Esophagus muscularis mucosa (tissue), 4 donors: ENCODE measurements at regions not wholly inside any gene's neighbourhood (a gene's known extent, or its start where the extent isn't known, plus 50 kb on each side); places are given as distances from the start of the nearest gene placed in this dataset.

Experiments
- DNase-seq: peaks from one replicate; pipeline ENCODE4 v3.0.0-alpha.2; 2017; ENCODE audit errors: extremely low spot score
- H3K27ac ChIP-seq, 4 donors: fragments of 200-600 bp; sonication (generic); replicated peaks in 1 of 4; 1 replicate in 3 of 4; 2 replicates in 1 of 4; pipeline ENCODE4 v1.5.1; 2016 to 2019; ENCODE audit warnings: mild to moderate bottlenecking in 1 of 4
- H3K27me3 ChIP-seq, 4 donors: fragments of 200-600 bp; sonication (generic); one replicate each; pipeline versions ENCODE4 v1.5.1 to v1.6.0; 2016 to 2019
- H3K36me3 ChIP-seq, 4 donors: fragments of 200-600 bp; sonication (generic); one replicate each; pipeline ENCODE4 v1.5.1; 2016 to 2019
- H3K4me1 ChIP-seq, 4 donors: fragments of 200-600 bp; sonication (generic); one replicate each; pipeline ENCODE4 v1.5.1; 2016 to 2019
- H3K4me3 ChIP-seq, 4 donors: fragments of 200-600 bp; sonication (generic); 1 replicate in 2 of 4; 2 replicates in 2 of 4; pipeline ENCODE4 v1.5.1; 2016 to 2019; ENCODE audit warnings: mild to moderate bottlenecking in 4 of 4, moderate library complexity in 1 of 4
- H3K9me3 ChIP-seq, 4 donors: fragments of 200-600 bp; sonication (generic); 1 replicate in 3 of 4; 2 replicates in 1 of 4; pipeline ENCODE4 v1.5.1; 2016 to 2019
- EP300 ChIP-seq: sonication (generic); formaldehyde crosslinking; IDR thresholded peaks from one replicate; pipeline ENCODE4 v1.6.1; 2017; ENCODE audit warnings: antibody characterized with exemption
- POLR2A ChIP-seq: fragments of 450-650 bp; IDR thresholded peaks from one replicate; pipeline ENCODE4 v1.6.1; 2017; ENCODE audit warnings: antibody characterized with exemption, moderate library complexity, mild to moderate bottlenecking, low read depth
- POLR2AphosphoS5 ChIP-seq, 2 donors: sonication (generic); formaldehyde crosslinking; IDR thresholded peaks; one replicate each; pipeline ENCODE4 v1.6.1; 2017; ENCODE audit warnings: antibody characterized with exemption in 2 of 2
- WGBS: methylation state at CpG from one replicate; pipeline ENCODE4 v1.1.5; 2018; 5-methylcytosine and 5-hydroxymethylcytosine counted together
- intact Hi-C: fragments of 100-400 bp; cut with DNase I; formaldehyde crosslinking; loops from one replicate; pipeline ENCODE4 v1.15.1; 2023
- TF ChIP-seq, protein P1 (sequence below), 3 experiments: fragments of 200-600 bp in 2 of 3; fragments of 450-650 bp in 1 of 3; sonication (generic) in 2 of 3; IDR thresholded peaks; one replicate each; pipeline ENCODE4 v1.5.1; 2017 to 2019; ENCODE audit warnings: antibody characterized with exemption in 3 of 3, mild to moderate bottlenecking in 2 of 3, moderate library complexity in 1 of 3

DNA sequence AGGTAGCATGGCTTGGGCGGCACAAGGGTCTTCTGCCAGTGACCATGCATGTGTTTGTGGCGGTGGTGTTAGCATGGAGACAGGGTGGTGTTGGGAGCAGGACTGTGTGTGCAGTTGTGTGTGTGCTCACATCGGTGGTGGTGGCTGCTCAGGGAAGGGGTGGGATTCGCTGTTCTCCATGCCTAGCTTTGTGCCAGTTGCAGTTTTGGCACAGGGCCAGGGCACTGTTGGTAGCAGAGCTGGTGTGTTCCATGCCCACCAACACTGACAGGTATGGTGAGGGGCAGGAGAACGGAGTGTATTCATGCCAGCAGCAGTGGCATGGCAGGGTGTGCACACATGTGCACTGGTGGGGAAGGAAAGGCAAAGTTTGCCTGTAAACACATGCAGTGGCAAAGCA, 77.3 kb upstream of the TEKT1 start:
- 80% methylated on average over 5 of the region's 5 CpGs for WGBS
- H3K27ac ChIP-seq, result no peak overlapping the region
- DNase-seq, result no peak
- no peaks in the 10 kb centered on the region for H3K9me3 ChIP-seq
- intact Hi-C loops, result no loop called here
- H3K36me3 ChIP-seq, result no peaks in the 10 kb centered on the region
- TF ChIP-seq POLR2AphosphoS5 (IDR thresholded peaks at IDR 0.05) (no peak), EP300 (no peak), POLR2A (no peak)
- TF ChIP-seq, protein P1, sequence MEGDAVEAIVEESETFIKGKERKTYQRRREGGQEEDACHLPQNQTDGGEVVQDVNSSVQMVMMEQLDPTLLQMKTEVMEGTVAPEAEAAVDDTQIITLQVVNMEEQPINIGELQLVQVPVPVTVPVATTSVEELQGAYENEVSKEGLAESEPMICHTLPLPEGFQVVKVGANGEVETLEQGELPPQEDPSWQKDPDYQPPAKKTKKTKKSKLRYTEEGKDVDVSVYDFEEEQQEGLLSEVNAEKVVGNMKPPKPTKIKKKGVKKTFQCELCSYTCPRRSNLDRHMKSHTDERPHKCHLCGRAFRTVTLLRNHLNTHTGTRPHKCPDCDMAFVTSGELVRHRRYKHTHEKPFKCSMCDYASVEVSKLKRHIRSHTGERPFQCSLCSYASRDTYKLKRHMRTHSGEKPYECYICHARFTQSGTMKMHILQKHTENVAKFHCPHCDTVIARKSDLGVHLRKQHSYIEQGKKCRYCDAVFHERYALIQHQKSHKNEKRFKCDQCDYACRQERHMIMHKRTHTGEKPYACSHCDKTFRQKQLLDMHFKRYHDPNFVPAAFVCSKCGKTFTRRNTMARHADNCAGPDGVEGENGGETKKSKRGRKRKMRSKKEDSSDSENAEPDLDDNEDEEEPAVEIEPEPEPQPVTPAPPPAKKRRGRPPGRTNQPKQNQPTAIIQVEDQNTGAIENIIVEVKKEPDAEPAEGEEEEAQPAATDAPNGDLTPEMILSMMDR (IDR thresholded peaks at IDR 0.05), result no peak
- no peak overlapping the region for H3K4me3 ChIP-seq
- H3K4me1 ChIP-seq, result peaks cover 0 to 4% (median 3%) of the 10 kb centered on the region in 4 donors
- peaks cover 0 to 30% (median 0%) of the 10 kb centered on the region in 4 donors for H3K27me3 ChIP-seq

DNA sequence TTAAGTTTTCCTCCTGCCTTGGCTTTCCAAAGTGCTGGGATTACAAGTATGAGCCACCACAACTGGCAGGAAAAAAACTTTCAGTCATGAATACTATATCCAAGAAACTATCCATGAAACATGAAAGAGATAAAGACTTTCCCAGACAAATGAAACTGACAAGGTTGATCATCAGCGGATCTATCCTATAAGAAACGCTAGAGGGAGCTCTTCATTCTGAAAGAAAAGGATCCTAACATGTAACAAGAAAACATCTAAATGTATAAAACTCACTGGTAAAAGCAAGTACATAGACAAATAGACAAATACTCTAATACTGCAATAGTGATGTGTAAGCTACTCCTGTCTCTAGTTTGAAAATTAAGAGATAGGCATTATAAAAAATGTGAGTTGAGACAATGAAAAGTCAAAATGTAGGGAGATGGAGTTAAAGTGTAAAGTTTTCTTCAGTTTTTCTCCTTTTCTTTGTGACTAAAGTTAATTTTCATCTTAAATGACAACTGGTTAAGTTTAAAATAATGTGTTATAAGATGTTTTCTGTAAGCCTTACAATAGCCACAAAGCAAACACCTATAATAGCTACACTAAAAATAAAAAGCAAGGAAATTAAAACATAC, 79.6 kb upstream of the TEKT1 start:
- no peak overlapping the region for H3K27ac ChIP-seq
- TF ChIP-seq, protein P1 (IDR thresholded peaks at IDR 0.05), result peak; percentile 35 to 65 (median 57)
- TF ChIP-seq POLR2A, result no peak
- H3K27me3 ChIP-seq, result peaks cover 0 to 51% (median 2%) of the 10 kb centered on the region in 4 donors
- DNase-seq, result no peak
- intact Hi-C loops, result loop anchor here (2.0 to 5.0 kb wide), 4 partner anchors 94 to 244 kb away; partner anchors contain the start of gene BCL6B
- 4% methylated on average over 2 of the region's 2 CpGs for WGBS
- no peaks in the 10 kb centered on the region for H3K36me3 ChIP-seq
- H3K4me1 ChIP-seq, result peaks cover 6 to 12% (median 10%) of the 10 kb centered on the region in 4 donors
- no peak overlapping the region for H3K4me3 ChIP-seq
- H3K9me3 ChIP-seq, result no peaks in the 10 kb centered on the region

DNA sequence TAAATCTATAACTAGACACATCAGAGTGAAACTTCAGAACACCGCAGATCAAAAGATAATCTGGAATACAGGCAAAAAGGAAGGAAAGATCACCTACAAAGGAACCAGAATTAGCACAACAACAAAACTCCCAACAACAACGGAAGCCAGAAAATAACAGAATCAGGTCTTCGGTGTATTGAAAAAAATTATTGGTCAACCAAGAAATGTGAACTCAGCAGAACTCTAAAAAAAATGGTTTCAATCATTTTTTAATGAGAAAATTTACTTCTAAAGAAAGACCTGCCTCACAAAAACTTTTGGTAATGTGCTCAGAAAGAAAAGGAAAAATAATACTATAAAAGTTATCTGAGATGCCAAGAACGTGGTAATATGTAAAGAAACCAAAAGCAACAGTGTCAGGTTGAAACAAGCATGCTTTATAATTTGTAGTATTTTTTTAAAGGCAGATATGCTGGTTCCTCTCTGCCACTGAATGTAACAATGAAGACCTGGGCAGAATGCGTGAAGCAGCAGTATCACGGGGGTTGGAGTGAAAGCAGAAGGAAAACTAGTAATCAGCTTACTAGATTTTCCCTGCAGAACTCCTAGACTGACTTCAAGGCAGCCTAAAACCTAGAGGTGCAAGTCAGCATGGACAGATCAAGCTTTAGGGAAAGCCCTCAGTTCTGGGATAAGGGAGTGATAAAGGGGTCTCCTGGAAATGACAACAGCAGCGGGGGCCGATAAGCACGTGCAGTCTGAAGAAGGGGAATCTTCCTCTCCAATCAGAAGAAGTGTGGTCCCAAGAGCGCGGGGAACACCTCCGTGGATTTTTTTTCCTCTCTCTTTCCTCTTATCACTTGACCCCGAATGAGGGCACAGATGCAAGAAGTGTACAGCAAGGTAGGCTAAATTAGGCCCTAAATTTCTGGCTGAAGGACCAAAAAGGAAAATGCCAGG, 80.9 kb upstream of the TEKT1 start:
- Histone ChIP-seq H3K4me1 (peaks cover 6 to 12% (median 10%) of the 10 kb centered on the region in 4 donors), H3K27ac (no peak overlapping the region), H3K4me3 (no peak overlapping the region), H3K36me3 (no peaks in the 10 kb centered on the region), H3K27me3 (peaks cover 0 to 51% (median 2%) of the 10 kb centered on the region in 4 donors), H3K9me3 (no peaks in the 10 kb centered on the region)
- TF ChIP-seq POLR2A (no peak), POLR2AphosphoS5 (IDR thresholded peaks at IDR 0.05) (no peak), EP300 (no peak)
- TF ChIP-seq, protein P1 (IDR thresholded peaks at IDR 0.05), result no peak
- 71% methylated on average over 13 of the region's 13 CpGs for WGBS
- no peak for DNase-seq
- intact Hi-C loops, result loop anchor here (5.0 kb wide), 3 partner anchors 110 to 245 kb away; partner anchors contain the start of gene BCL6B

DNA sequence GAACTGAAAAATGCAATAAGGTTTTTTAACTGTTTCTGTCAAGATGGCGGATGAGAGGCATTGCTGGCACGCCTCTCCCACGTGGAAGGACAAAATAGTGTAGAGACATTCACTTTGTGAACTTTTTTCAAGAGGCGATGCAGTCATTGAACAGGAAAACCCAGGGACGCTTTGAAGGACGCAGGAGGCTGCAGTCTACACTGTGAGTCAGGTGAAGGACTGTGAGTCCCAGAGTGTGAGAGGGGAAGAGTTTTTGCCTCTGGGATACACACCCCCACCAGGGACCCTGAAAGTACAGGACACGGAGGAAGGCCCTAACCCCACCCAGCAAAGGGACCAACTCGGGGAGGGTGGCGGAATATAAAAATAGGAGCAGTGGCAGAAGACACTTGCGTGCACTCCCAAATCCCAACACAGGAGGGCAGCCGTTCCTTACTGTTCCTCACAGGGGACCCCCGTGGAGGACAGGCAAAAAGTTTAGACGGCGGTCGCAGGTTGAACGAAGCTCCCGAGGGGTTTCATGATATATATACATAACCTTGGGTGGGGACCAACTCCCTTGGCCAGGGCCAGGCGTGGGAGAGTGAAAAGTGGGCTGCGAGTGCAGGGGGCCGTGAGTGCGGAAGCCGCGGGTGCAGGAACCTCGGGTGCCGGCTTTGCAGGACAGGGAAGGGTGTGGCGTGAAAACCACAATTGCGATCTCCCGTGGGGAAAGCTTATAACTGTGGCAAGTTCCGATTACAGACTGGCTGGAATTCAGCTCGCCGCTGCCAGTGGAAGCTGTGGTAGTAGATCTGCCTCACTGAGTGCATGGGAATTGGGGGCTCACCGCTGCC, 82.0 kb upstream of the ALOX12 start:
- Histone ChIP-seq H3K9me3 (no peaks in the 10 kb centered on the region), H3K27ac (no peak overlapping the region), H3K4me1 (peaks cover 6 to 12% (median 10%) of the 10 kb centered on the region in 4 donors), H3K27me3 (peaks cover 0 to 46% (median 2%) of the 10 kb centered on the region in 4 donors), H3K4me3 (peak overlapping the region; percentile 18 to 43 (median 25)), H3K36me3 (no peaks in the 10 kb centered on the region)
- TF ChIP-seq POLR2A (no peak), POLR2AphosphoS5 (IDR thresholded peaks at IDR 0.05) (peak in 1 of 2 donors; percentile 16)
- TF ChIP-seq, protein P1 (IDR thresholded peaks at IDR 0.05), result peak; percentile 72 to 86 (median 83)
- 28% methylated on average over 32 of the region's 32 CpGs for WGBS
- intact Hi-C loops, result loop anchor here (5.0 kb wide), 3 partner anchors 108 to 247 kb away; partner anchors contain the start of gene BCL6B
- no peak for DNase-seq
